ENCODE measurements at regions not wholly inside any gene's neighbourhood (a gene's known extent, or its start where the extent isn't known, plus 50 kb on each side); places are given as distances from the start of the nearest gene placed in this dataset.

GRCh38 chr18:78716581-78716980 lies 263.0 kb upstream of the SALL3 start:
- no peak for TF ChIP-seq EZH2 (IDR thresholded peaks at IDR 0.05; ENCODE audit: borderline replicate concordance, low read depth, low read length, poor library complexity, severe bottlenecking)
- TF ChIP-seq CTCF (conservative IDR thresholded peaks at IDR 0.05; ENCODE audit: low read depth, low read length): no peak
